Stimulated activated CD8-positive, alpha-beta memory T cell treated with anti-CD3 and anti-CD28 coated beads, Interleukin-12 subunit alpha, Interleukin-12 subunit beta, amount 100 ng/mL, for 1 hour (primary cell): ENCODE measurements at regions not wholly inside any gene's neighbourhood (a gene's known extent, or its start where the extent isn't known, plus 50 kb on each side); places are given as distances from the start of the nearest gene placed in this dataset.
"Not testable (repeated sequence)": the region's sequence is repeated elsewhere in the genome, so short reads cannot be mapped to it uniquely, and the experiment has no call there.

ENCODE experiments used
- DNase-seq: peaks from one replicate; pipeline ENCODE4 v3.0.0-alpha.2; 2020; ENCODE audit warnings: low read depth

DNA sequence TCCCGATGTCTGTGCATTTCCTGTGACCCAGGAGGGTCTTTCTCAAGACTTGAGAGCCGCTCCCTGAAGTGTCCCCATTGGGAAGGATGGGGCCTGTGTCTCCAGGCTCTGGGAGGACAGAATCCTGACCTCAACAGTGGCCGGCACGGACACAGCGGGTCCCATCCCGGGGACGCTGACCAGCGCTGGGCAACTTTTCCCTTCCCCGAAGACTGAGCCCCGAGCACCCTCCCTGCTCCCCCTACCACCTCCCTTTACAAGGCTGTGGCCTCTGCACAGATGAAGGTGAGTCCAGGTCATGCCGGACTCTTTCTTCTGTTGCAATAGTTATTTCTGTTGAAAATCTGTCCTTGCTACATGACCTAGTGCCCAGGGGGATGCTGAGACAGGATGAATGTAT lies 135.7 kb downstream of the TMEM121 start:
- not testable (repeated sequence) for DNase-seq

- DNase-seq: not testable (repeated sequence)
Observed at GRCh38 chr14:105662592-105662991, 136.2 kb downstream of the TMEM121 start.

DNA sequence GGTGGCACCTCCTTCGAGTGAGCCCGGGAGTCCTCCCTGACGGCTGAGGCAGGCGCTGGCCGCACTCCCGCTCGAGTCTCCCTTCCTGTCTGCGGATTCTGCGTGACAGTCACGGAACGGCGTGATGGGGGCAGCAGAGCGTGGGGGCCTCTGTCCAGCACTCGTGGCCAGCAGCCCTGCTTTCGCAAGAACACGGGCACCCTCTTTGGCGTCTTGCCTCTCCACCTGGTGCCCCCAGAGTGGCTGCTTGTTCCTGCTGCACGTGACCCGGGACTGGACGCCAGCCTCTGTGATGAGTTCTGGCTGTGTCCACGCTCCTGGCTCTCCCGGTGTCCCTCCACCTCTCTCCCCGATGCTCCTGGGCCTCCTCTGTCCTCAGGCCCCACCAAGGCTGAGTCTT lies 136.9 kb downstream of the TMEM121 start:
- DNase-seq: not testable (repeated sequence)

DNA sequence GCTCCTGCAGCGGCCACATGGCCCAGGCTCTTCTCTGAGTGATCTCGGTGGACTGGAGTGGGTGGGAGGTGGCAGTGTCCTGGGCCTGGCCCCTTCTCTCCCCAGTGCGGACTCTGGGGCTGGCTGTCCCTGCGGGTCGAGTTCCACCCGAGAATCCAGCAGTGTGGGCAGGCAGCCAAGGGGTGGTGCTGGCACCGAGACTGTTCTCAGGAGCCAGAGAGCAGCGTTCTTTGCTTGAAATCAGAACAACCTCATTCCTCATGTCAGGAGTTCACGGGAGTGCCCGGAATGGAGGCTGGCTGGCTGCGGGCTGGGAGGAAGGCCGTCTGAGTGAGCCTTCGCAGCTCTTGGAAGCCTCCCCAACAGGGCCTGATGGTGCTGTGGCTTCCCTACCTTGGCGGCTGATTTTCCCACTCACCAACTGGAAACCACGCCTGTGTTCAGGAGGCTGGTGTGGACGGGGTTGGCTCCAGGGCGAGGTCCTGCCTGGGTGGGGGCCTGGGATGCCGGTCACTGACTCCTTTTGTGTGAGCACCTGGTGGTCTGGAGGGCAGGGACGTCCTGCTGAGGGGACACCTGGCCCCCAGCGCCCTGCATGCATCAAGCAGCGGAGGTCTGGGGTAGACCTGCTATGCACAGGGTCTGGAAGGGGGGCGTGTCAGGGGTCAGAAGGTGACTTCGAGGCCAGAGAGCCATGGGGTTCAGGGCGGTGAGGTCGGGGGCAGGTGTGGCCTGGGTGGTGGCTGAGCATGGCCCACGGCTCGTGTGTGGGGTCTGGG lies 137.6 kb downstream of the TMEM121 start:
- not testable (repeated sequence) for DNase-seq

DNA sequence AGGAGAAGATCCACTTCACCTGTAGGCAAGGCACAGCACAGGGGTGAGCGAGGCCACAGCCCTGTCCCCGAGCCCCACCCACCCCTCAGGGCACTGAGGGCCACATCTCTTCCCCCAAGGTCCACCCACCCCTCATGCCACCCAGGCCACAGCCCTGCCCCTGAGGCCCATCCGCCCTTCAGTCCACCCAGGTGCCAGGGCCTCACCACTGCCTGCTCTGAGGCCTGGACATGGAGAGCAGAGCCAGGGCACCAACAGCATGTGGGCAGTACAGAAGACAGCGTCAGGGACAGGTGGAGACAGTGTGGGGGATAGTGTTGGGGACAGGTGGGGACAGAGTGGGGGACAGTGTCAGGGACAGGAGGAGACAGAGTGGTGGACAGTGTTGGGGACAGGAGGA lies 138.3 kb downstream of the TMEM121 start:
- no peak for DNase-seq

- no peak for DNase-seq
Observed at GRCh38 chr14:105665247-105665950, 139.0 kb downstream of the TMEM121 start.

- DNase-seq: no peak
Observed at GRCh38 chr14:105665951-105666277, 139.5 kb downstream of the TMEM121 start.

DNA sequence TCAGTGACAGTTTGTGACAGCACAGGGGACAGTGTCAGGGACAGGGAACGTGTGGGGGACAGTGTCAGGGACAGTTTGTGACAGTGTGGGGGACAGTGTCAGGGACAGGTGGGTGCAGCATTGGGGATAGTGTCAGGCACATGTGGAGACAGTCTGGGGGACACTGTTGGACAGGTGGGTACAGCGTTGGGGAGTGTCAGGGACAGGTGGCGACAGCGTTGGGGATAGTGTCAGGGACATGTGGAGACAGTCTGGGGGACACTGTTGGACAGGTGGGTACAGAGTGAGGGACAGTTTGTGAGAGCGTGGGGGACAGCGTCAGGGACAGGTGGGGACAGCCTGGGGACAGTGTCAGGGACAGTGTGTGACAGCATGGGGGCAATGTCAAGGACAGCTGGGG lies 140.0 kb downstream of the TMEM121 start:
- DNase-seq: no peak

GRCh38 chr14:105666991-105667662 lies 140.7 kb downstream of the TMEM121 start:
- not testable (repeated sequence) for DNase-seq

- DNase-seq: not testable (repeated sequence)
Observed at GRCh38 chr14:105667663-105668020, 141.3 kb downstream of the TMEM121 start.

DNA sequence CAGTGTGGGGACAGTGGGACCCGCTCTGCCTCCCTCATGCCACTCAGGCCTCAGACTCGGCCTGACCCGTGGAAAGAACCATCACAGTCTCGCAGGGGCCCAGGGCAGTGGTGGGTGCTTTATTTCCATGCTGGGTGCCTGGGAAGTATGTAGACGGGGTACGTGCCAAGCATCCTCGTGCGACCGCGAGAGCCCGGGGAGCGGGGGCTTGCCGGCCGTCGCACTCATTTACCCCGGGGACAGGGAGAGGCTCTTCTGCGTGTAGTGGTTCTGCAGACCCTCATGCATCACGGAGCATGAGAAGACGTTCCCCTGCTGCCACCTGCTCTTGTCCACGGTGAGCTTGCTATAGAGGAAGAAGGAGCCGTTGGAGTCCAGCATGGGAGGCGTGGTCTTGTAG lies 141.6 kb downstream of the TMEM121 start:
- not testable (repeated sequence) for DNase-seq

DNA sequence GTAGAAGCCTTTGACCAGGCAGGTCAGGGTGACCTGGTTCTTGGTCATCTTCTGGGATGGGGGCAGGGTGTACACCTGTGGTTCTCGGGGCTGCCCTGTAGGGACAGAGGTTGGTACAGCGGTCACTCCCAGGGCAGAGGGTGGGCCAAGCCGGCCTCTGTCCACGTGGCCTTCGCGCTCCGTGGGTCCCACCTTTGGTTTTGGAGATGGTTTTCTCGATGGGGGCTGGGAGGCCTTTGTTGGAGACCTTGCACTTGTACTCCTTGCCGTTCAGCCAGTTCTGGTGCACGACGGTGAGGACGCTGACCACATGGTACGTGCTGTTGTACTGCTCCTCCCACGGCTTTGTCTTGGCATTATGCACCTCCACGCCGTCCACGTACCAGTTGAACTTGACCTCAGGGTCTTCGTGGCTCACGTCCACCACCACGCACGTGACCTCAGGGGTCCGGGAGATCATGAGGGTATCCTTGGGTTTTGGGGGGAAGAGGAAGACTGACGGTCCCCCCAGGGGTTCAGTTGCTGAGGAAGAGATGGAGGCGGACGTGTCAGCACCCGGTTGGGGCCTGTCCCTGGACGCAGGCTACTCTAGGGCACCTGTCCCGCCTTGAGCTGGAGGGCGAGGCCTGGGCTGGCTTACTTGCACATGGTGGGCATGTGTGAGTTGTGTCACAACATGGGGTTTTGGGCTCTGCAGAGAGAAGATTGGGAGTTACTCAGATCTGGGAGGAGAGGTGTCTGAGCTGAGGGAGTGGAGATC lies 142.3 kb downstream of the TMEM121 start:
- DNase-seq: not testable (repeated sequence)

DNA sequence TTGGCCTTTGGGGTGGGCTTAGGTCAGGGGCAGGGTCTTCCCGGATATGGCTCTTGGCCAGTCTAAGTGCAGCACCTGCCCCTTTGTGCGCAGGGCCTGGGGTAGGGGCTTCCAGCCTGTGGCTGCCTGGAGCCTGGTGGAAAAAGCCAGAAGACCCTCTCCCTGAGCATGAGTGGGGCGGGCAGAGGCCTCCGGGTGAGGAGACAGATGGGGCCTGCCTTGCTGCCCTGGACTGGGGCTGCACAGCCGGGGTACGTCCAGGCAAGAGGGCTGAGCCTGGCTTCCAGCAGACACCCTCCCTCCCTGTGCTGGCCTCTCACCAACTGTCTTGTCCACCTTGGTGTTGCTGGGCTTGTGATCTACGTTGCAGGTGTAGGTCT lies 142.8 kb downstream of the TMEM121 start:
- not testable (repeated sequence) for DNase-seq

- not testable (repeated sequence) for DNase-seq
Observed at GRCh38 chr14:105669646-105670045, 143.3 kb downstream of the TMEM121 start.

- not testable (repeated sequence) for DNase-seq
Observed at GRCh38 chr14:105672450-105673200, 146.2 kb downstream of the TMEM121 start.

DNA sequence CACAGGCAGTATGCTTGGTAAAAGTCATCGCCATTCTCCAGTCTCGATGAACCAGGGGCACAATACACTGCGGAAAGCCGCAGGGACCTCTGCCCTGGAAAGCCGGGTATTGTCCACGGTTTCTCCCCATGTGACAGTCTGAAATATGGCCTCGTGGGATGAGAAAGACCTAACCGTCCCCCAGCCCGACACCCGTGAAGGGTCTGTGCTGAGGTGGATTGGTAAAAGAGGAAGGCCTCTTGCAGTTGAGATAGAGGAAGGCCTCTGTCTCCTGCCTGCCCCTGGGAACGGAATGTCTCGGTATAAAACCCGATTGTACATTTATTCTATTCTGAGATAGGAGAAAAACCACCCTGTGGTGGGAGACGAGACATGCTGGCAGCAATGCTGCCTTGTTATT lies 149.1 kb downstream of the TMEM121 start:
- not testable (repeated sequence) for DNase-seq

GRCh38 chr14:105675905-105676670 lies 149.7 kb downstream of the TMEM121 start:
- DNase-seq: not testable (repeated sequence)

GRCh38 chr14:105678057-105678456 lies 151.7 kb downstream of the TMEM121 start:
- DNase-seq: not testable (repeated sequence)

GRCh38 chr14:105678996-105679958 lies 152.9 kb downstream of the TMEM121 start:
- not testable (repeated sequence) for DNase-seq
